Panc1 (cell line): ENCODE measurements at regions not wholly inside any gene's neighbourhood (a gene's known extent, or its start where the extent isn't known, plus 50 kb on each side); places are given as distances from the start of the nearest gene placed in this dataset.

Experiments used
- ATAC-seq: fragments of 200-7000 bp; cut with Tn5 transposase; 2 replicates; pipeline ENCODE4 v1.9.1; 2020; ENCODE audit warnings: mild to moderate bottlenecking, moderate library complexity
- BruUV-seq: library from RNA; stranded (reverse); fragments of 400-500 nt; replicated peaks from 2 replicates; lab custom pipeline; 2021; lab: Mats Ljungman, UMichigan
- CTCF ChIA-PET: fragments of 300-600 bp; sonication (Branson Sonifier 250); formaldehyde crosslinking; loops from one replicate; lab custom pipeline; 2022; ENCODE audit warnings: antibody characterized with exemption; lab: Charles Lee
- POLR2A ChIA-PET: fragments of 300-600 bp; sonication (Branson Sonifier 250); formaldehyde crosslinking; loops from one replicate; lab custom pipeline; 2022; ENCODE audit warnings: antibody characterized with exemption; lab: Charles Lee
- DNase-seq: peaks from one replicate; pipeline ENCODE4 v3.0.0-alpha.2; 2010; ENCODE audit warnings: low read depth, low spot score
- H3K27ac ChIP-seq: 2 replicates; pipeline ENCODE4 v1.5.1; 2011; ENCODE audit warnings: mild to moderate bottlenecking, low read length, inconsistent platforms
- H3K27me3 ChIP-seq: fragments of 200-500 bp; sonication (Bioruptor generic); 2 replicates; pipeline ENCODE4 v1.6.0; 2014; ENCODE audit warnings: low read length, inconsistent platforms; ENCODE audit not compliant: control insufficient read depth, insufficient read depth
- H3K36me3 ChIP-seq: fragments of 200-500 bp; sonication (Bioruptor generic); 2 replicates; pipeline ENCODE4 v1.5.1; 2014; ENCODE audit warnings: inconsistent platforms, mild to moderate bottlenecking, low read length, moderate library complexity; ENCODE audit not compliant: control insufficient read depth, insufficient read depth
- H3K4me1 ChIP-seq: 2 replicates; pipeline ENCODE4 v1.5.1; 2011; ENCODE audit warnings: inconsistent platforms, mild to moderate bottlenecking, low read length, moderate library complexity; ENCODE audit not compliant: control insufficient read depth, insufficient read depth
- H3K4me3 ChIP-seq, 2 experiments: 2 replicates each; pipeline ENCODE4 v1.5.1; 2011 to 2012; ENCODE audit warnings: low read depth in 2 of 2, low read length in 2 of 2, mild to moderate bottlenecking in 2 of 2, inconsistent platforms in 1 of 2, moderate library complexity in 1 of 2
- H3K9me3 ChIP-seq: fragments of 200-500 bp; sonication (Bioruptor generic); 2 replicates; pipeline ENCODE4 v1.5.1; 2014; ENCODE audit warnings: low read depth, mild to moderate bottlenecking, inconsistent platforms, low read length, moderate library complexity; ENCODE audit not compliant: control insufficient read depth, insufficient read depth
- POLR2AphosphoS5 ChIP-seq: IDR thresholded peaks from 2 replicates; pipeline ENCODE4 v1.6.1; 2012; ENCODE audit warnings: mild to moderate bottlenecking, low read depth, low read length, moderate library complexity
- REST ChIP-seq, 2 experiments: IDR thresholded peaks; 2 replicates each; pipeline ENCODE4 v1.6.1; 2011 to 2012; ENCODE audit warnings: low read depth in 2 of 2, control low read depth in 1 of 2, low read length in 1 of 2, mild to moderate bottlenecking in 1 of 2, moderate library complexity in 1 of 2; ENCODE audit not compliant: insufficient read depth in 1 of 2
- SIN3A ChIP-seq: IDR thresholded peaks from 2 replicates; pipeline ENCODE4 v1.6.1; 2012; ENCODE audit warnings: low read depth, mild to moderate bottlenecking, low read length, moderate library complexity, borderline replicate concordance; ENCODE audit not compliant: insufficient read depth
- TCF7L2 ChIP-seq: IDR thresholded peaks from 2 replicates; pipeline ENCODE4 v1.6.1; 2011; ENCODE audit warnings: mild to moderate bottlenecking, low read depth, low read length, inconsistent platforms
- in situ Hi-C: cut with HindIII; loops from 2 replicates; pipeline ENCODE4 v1.10.0; 2016; ENCODE audit warnings: low sequenced_read_pairs, low pct_unique_long_range_greater_than_20kb
- intact Hi-C: fragments of 100-400 bp; cut with micrococcal nuclease; formaldehyde crosslinking; loops from one replicate; pipeline ENCODE4 v1.10.0; 2022; ENCODE audit not compliant: unreplicated experiment
- TF ChIP-seq, protein P1 (sequence below): fragments of 450-650 bp; IDR thresholded peaks from 2 replicates; pipeline ENCODE4 v1.5.1; 2017; ENCODE audit warnings: mild to moderate bottlenecking

GRCh38 chr16:7967996-7968509 lies 622.3 kb downstream of the TMEM114 start:
- intact Hi-C loops (no loop called here), in situ Hi-C loops (no loop called here)
- ChIA-PET CTCF (no interaction called here), POLR2A (no interaction called here)
- BruUV-seq, result no TSS peak
- no peaks in the 10 kb centered on the region; the same call in 1 of the 2 replicates for H3K27me3 ChIP-seq
- TF ChIP-seq SIN3A (no peak), REST (IDR thresholded peaks at IDR 0.05; ENCODE audit: insufficient read depth in 1 of 2, low read depth in 2 of 2, low read length in 1 of 2) (no peak), TCF7L2 (no peak), POLR2AphosphoS5 (no peak)
- TF ChIP-seq, protein P1, sequence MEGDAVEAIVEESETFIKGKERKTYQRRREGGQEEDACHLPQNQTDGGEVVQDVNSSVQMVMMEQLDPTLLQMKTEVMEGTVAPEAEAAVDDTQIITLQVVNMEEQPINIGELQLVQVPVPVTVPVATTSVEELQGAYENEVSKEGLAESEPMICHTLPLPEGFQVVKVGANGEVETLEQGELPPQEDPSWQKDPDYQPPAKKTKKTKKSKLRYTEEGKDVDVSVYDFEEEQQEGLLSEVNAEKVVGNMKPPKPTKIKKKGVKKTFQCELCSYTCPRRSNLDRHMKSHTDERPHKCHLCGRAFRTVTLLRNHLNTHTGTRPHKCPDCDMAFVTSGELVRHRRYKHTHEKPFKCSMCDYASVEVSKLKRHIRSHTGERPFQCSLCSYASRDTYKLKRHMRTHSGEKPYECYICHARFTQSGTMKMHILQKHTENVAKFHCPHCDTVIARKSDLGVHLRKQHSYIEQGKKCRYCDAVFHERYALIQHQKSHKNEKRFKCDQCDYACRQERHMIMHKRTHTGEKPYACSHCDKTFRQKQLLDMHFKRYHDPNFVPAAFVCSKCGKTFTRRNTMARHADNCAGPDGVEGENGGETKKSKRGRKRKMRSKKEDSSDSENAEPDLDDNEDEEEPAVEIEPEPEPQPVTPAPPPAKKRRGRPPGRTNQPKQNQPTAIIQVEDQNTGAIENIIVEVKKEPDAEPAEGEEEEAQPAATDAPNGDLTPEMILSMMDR, result no peak
- no peak overlapping the region for H3K27ac ChIP-seq
- no peak overlapping the region for H3K4me3 ChIP-seq
- no peaks in the 10 kb centered on the region for H3K4me1 ChIP-seq
- no peaks in the 10 kb centered on the region for H3K9me3 ChIP-seq
- DNase-seq (no peak), ATAC-seq (no peak)
- H3K36me3 ChIP-seq, result no peaks in the 10 kb centered on the region

DNA sequence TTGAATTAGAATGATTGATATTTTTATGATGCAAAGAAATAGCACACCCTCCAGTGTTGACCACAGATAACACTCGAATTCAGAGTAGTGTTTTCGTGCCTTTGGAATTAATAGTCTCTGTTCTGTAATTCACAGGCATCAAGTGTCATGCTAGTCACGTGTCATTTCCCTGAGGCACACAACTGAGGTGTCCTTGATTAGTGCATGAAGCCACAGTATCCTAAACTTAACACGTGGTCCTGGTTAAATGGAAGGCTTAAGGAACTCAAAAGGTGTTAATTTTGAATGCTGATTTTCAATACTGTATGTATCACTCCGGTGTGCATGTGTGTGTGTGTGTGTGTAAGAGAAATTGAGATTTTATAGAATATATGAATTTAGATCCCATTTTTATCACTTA lies 625.6 kb downstream of the TMEM114 start:
- in situ Hi-C loops, result no loop called here
- CTCF ChIA-PET, result no interaction called here

More for the DNA sequence above, 625.6 kb downstream of the TMEM114 start:
- DNase-seq (no peak), ATAC-seq (no peak)
- POLR2A ChIA-PET, result no interaction called here
- intact Hi-C loops, result no loop called here
- BruUV-seq, result no TSS peak
- Histone ChIP-seq H3K4me1 (no peaks in the 10 kb centered on the region), H3K27me3 (no peaks in the 10 kb centered on the region; the same call in 1 of the 2 replicates), H3K4me3 (no peak overlapping the region), H3K27ac (no peak overlapping the region), H3K9me3 (no peaks in the 10 kb centered on the region), H3K36me3 (no peaks in the 10 kb centered on the region)
- TF ChIP-seq TCF7L2 (no peak), POLR2AphosphoS5 (no peak), REST (IDR thresholded peaks at IDR 0.05; ENCODE audit: insufficient read depth in 1 of 2, low read depth in 2 of 2, low read length in 1 of 2) (no peak), SIN3A (no peak)
- TF ChIP-seq, protein P1, result no peak
